Gastroesophageal sphincter (tissue), 4 donors: ENCODE measurements at regions not wholly inside any gene's neighbourhood (a gene's known extent, or its start where the extent isn't known, plus 50 kb on each side); places are given as distances from the start of the nearest gene placed in this dataset.

Experiments used
- ATAC-seq: fragments of 150-250 bp; one replicate; pipeline ENCODE4 v1.9.1; 2016; ENCODE audit warnings: mild to moderate bottlenecking, moderate library complexity
- H3K27ac ChIP-seq, 4 donors: fragments of 200-600 bp; sonication (generic) in 3 of 4; 1 replicate in 3 of 4; 2 replicates in 1 of 4; pipeline ENCODE4 v1.5.1; 2016 to 2019
- H3K27me3 ChIP-seq: fragments of 200-600 bp; sonication (generic); one replicate; pipeline ENCODE4 v1.5.1; 2019
- H3K36me3 ChIP-seq, 2 donors: fragments of 200-600 bp; sonication (generic); one replicate each; pipeline ENCODE4 v1.5.1; 2019; ENCODE audit warnings: control low read depth in 1 of 2
- H3K4me1 ChIP-seq, 3 donors: fragments of 200-600 bp; sonication (generic); 1 replicate in 2 of 3; 2 replicates in 1 of 3; pipeline ENCODE4 v1.5.1; 2016 to 2019; ENCODE audit warnings: control low read depth in 2 of 3
- H3K4me3 ChIP-seq, 2 donors: fragments of 200-600 bp; sonication (generic); one replicate each; pipeline ENCODE4 v1.5.1; 2019; ENCODE audit warnings: mild to moderate bottlenecking in 1 of 2, moderate library complexity in 1 of 2
- H3K9me3 ChIP-seq, 3 donors: fragments of 200-600 bp; sonication (generic); one replicate each; pipeline ENCODE4 v1.5.1; 2017 to 2019; ENCODE audit warnings: control low read depth in 2 of 3
- EP300 ChIP-seq: sonication (generic); formaldehyde crosslinking; IDR thresholded peaks from one replicate; pipeline ENCODE4 v1.6.1; 2017; ENCODE audit warnings: antibody characterized with exemption, mild to moderate bottlenecking
- POLR2A ChIP-seq, 2 donors: fragments of 450-650 bp; IDR thresholded peaks; one replicate each; pipeline ENCODE4 v1.6.1; 2017; ENCODE audit warnings: antibody characterized with exemption in 2 of 2, mild to moderate bottlenecking in 2 of 2, moderate library complexity in 1 of 2
- POLR2AphosphoS5 ChIP-seq: sonication (generic); formaldehyde crosslinking; IDR thresholded peaks from one replicate; pipeline ENCODE4 v1.6.1; 2017; ENCODE audit warnings: antibody characterized with exemption
- WGBS, 2 donors: methylation state at CpG; one replicate each; pipeline ENCODE4 v1.1.5; 2018; ENCODE audit warnings: low coverage in 1 of 2; 5-methylcytosine and 5-hydroxymethylcytosine counted together
- TF ChIP-seq, protein P1 (sequence below), 4 experiments: fragments of 200-600 bp in 2 of 4; fragments of 450-650 bp in 2 of 4; sonication (generic) in 1 of 4; IDR thresholded peaks; one replicate each; pipeline ENCODE4 v1.5.1; 2017 to 2019; ENCODE audit warnings: antibody characterized with exemption in 4 of 4, mild to moderate bottlenecking in 2 of 4, moderate library complexity in 2 of 4

DNA sequence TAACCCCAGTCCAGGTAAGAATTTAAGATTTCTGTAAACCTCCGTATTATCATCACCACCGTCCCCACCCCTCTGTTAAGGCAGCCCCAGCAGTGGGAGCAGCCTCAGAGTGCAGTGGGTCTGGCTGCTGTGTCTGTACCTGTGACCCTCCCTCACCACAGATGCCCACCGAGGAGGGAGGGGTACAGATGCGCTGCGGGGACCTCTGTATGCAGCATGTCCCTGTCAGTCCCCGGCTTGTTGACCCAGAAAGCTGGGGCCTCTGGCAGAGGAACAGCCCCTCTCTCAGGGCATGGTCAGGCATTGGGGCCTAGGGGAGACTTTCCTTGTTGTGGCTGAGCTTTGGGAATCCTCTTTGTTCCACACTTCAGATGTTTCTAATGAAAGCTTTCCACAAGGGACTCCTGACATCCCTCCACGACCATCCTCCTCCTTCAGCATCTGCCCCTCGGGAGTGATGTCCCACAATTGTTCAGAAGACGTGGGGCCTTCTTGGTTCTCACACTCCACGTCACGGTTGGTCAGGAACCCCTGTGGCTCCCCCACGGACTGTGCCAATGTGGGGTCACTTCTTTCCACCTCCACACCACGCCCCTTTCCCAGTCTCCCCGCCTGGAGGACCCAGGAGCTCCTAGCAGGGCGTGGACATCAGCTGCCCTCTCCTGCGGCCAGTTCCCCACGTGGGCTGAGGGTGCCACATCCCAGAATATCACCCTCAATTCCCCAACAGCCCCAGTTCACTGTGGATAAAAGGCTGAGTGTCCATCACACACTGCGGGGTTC is 384.2 kb upstream of the MYT1L start:
- Histone ChIP-seq H3K4me1 (no peaks in the 10 kb centered on the region), H3K27me3 (peaks cover 20% of the 10 kb centered on the region), H3K9me3 (no peaks in the 10 kb centered on the region), H3K4me3 (no peak overlapping the region), H3K36me3 (no peaks in the 10 kb centered on the region), H3K27ac (no peak overlapping the region)
- TF ChIP-seq POLR2AphosphoS5 (no peak), POLR2A (IDR thresholded peaks at IDR 0.05) (no peak), EP300 (no peak)
- TF ChIP-seq, protein P1, sequence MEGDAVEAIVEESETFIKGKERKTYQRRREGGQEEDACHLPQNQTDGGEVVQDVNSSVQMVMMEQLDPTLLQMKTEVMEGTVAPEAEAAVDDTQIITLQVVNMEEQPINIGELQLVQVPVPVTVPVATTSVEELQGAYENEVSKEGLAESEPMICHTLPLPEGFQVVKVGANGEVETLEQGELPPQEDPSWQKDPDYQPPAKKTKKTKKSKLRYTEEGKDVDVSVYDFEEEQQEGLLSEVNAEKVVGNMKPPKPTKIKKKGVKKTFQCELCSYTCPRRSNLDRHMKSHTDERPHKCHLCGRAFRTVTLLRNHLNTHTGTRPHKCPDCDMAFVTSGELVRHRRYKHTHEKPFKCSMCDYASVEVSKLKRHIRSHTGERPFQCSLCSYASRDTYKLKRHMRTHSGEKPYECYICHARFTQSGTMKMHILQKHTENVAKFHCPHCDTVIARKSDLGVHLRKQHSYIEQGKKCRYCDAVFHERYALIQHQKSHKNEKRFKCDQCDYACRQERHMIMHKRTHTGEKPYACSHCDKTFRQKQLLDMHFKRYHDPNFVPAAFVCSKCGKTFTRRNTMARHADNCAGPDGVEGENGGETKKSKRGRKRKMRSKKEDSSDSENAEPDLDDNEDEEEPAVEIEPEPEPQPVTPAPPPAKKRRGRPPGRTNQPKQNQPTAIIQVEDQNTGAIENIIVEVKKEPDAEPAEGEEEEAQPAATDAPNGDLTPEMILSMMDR (IDR thresholded peaks at IDR 0.05) = no peak
- no peak for ATAC-seq
- WGBS, 2 donors = 74 to 80% methylated on average over 1 to 7 of the region's 18 CpGs

DNA sequence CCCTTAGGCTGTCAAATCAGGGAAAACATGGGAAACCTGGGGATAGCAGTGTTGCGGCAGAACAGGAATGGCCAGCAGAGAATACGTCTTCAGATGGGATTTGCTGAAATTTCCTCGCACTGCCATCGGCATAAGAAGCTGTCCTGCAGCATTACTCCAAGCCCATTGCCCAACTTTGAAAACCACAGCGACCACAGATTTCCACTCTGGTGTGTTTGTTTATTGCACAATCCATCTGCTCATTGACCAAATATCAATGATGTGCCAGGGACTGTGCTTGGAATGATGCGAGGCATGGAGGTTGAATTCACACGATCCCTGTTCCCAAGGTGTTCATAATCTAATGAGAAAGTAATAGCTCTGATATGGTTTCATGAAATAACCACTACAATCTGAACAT is 383.3 kb upstream of the MYT1L start:
- ATAC-seq = no peak

DNA sequence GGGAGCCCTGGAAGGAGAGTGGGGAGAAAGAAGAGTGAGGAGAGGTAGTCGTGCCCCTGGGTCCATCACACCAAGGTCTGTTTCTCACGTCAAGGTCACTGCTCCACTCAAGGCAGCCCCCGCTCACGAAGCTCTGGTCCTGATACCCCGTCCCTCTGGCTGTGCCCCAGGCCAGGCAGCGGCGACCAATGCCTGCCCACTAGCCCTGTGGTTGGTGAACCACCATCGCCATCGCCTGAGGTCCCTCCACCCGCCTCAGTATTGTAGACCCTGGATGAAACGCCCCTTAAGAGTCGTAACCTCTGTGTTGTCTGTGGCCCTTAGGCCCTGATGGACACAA is 378.3 kb upstream of the MYT1L start:
- Histone ChIP-seq H3K4me3 (no peak overlapping the region), H3K27ac (no peak overlapping the region), H3K9me3 (no peaks in the 10 kb centered on the region), H3K27me3 (peaks cover 7% of the 10 kb centered on the region), H3K36me3 (no peaks in the 10 kb centered on the region), H3K4me1 (no peaks in the 10 kb centered on the region)
- ATAC-seq = no peak
- WGBS, 2 donors = 86% methylated on average over 5 of the region's 12 CpGs; no CpG with 5 or more reads in 1 of the 2 donors
- TF ChIP-seq POLR2AphosphoS5 (no peak), POLR2A (IDR thresholded peaks at IDR 0.05) (no peak), EP300 (no peak)
- TF ChIP-seq, protein P1 (IDR thresholded peaks at IDR 0.05) = no peak

More for the DNA sequence above, 383.3 kb upstream of the MYT1L start:
- no peak overlapping the region for H3K4me3 ChIP-seq
- no peak for TF ChIP-seq POLR2A (IDR thresholded peaks at IDR 0.05)
- TF ChIP-seq, protein P1 (IDR thresholded peaks at IDR 0.05) = no peak
- no peak for TF ChIP-seq EP300
- no peak for TF ChIP-seq POLR2AphosphoS5
- H3K36me3 ChIP-seq = no peaks in the 10 kb centered on the region
- no peaks in the 10 kb centered on the region for H3K9me3 ChIP-seq
- no peaks in the 10 kb centered on the region for H3K4me1 ChIP-seq
- peaks cover 20% of the 10 kb centered on the region for H3K27me3 ChIP-seq
- no peak overlapping the region for H3K27ac ChIP-seq
- WGBS, 2 donors = 89 to 95% methylated on average over 4 to 6 of the region's 7 CpGs

GRCh38 chr2:2708575-2709430 is 377.7 kb upstream of the MYT1L start:
- Histone ChIP-seq H3K4me1 (no peaks in the 10 kb centered on the region), H3K36me3 (no peaks in the 10 kb centered on the region), H3K27me3 (peaks cover 3% of the 10 kb centered on the region), H3K9me3 (no peaks in the 10 kb centered on the region), H3K4me3 (no peak overlapping the region), H3K27ac (no peak overlapping the region)
- TF ChIP-seq EP300 (no peak), POLR2AphosphoS5 (no peak), POLR2A (IDR thresholded peaks at IDR 0.05) (no peak)
- TF ChIP-seq, protein P1 (IDR thresholded peaks at IDR 0.05) = no peak
- WGBS, 2 donors = 69 to 80% methylated on average over 2 to 9 of the region's 37 CpGs
- no peak for ATAC-seq
